ENCODE measurements at regions not wholly inside any gene's neighbourhood (a gene's known extent, or its start where the extent isn't known, plus 50 kb on each side); places are given as distances from the start of the nearest gene placed in this dataset.

GRCh38 chr5:66273121-66273520 is 129.0 kb downstream of the SREK1 start:
- WGBS (ENCODE audit: low lambda C conversion rate) = 3% methylated on average over 4 of the region's 4 CpGs
- ATAC-seq (no peak), FAIRE-seq (no peak), DNase-seq (ENCODE audit: low spot score) (no peak)
- H3K4me3 ChIP-seq (replicated peaks in 1 of 3; ENCODE audit: insufficient read depth in 1 of 3, low read depth in 2 of 3, low read length in 3 of 3) = no peak overlapping the region
- H3K27ac ChIP-seq (ENCODE audit: extremely low read length, insufficient read depth, low read length) = no peak overlapping the region
- no peaks in the 10 kb centered on the region for H4K20me1 ChIP-seq (ENCODE audit: insufficient read depth, low read length)
- CTCF ChIA-PET (ENCODE audit: low intra/inter-chr PET ratio, low total read pairs) = no interaction called here
- intact Hi-C loops (cut with micrococcal nuclease; ENCODE audit: unreplicated experiment) = no loop called here
- BruUV-seq (replicated peaks) = no TSS peak
- no peaks in the 10 kb centered on the region for H3K36me3 ChIP-seq (replicated peaks in 1 of 2; ENCODE audit: control insufficient read depth in 1 of 2, insufficient read depth in 2 of 2, low read length in 2 of 2)
- no peaks in the 10 kb centered on the region for H3K9me3 ChIP-seq (ENCODE audit: low read length)
- H3K4me1 ChIP-seq (ENCODE audit: insufficient read depth, low read length) = no peaks in the 10 kb centered on the region
- no peak for TF ChIP-seq ARID2 (CRISPR knock-in tag; IDR thresholded peaks at IDR 0.05; ENCODE audit: borderline replicate concordance)
- TF ChIP-seq ZNF264 (CRISPR knock-in tag; IDR thresholded peaks at IDR 0.05) = no peak
- no peak for TF ChIP-seq CHCHD3 (CRISPR knock-in tag; IDR thresholded peaks at IDR 0.05)
- TF ChIP-seq ZMYM4 (CRISPR knock-in tag; IDR thresholded peaks at IDR 0.05) = no peak
- TF ChIP-seq, protein P1, sequence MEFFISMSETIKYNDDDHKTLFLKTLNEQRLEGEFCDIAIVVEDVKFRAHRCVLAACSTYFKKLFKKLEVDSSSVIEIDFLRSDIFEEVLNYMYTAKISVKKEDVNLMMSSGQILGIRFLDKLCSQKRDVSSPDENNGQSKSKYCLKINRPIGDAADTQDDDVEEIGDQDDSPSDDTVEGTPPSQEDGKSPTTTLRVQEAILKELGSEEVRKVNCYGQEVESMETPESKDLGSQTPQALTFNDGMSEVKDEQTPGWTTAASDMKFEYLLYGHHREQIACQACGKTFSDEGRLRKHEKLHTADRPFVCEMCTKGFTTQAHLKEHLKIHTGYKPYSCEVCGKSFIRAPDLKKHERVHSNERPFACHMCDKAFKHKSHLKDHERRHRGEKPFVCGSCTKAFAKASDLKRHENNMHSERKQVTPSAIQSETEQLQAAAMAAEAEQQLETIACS (CRISPR knock-in tag; IDR thresholded peaks at IDR 0.05) = no peak
- TF ChIP-seq SOX13 (IDR thresholded peaks at IDR 0.05) = no peak
- TF ChIP-seq SOX13 (CRISPR knock-in tag; conservative IDR thresholded peaks at IDR 0.05 in 1 of 2, IDR thresholded peaks at IDR 0.05 in 1 of 2) = no peak
- no peak for TF ChIP-seq ZNF235 (CRISPR knock-in tag; IDR thresholded peaks at IDR 0.05; ENCODE audit: borderline replicate concordance)
- no peak for TF ChIP-seq HOMEZ (CRISPR knock-in tag; IDR thresholded peaks at IDR 0.05; ENCODE audit: low read depth)
- TF ChIP-seq SNAI1 (CRISPR knock-in tag; IDR thresholded peaks at IDR 0.05; ENCODE audit: borderline replicate concordance) = no peak
- no peak for TF ChIP-seq FOXO1 (CRISPR knock-in tag; IDR thresholded peaks at IDR 0.05)
- no peak for TF ChIP-seq ZNF672 (CRISPR knock-in tag; IDR thresholded peaks at IDR 0.05)
- no peak for TF ChIP-seq PITX1 (CRISPR knock-in tag; IDR thresholded peaks at IDR 0.05)
- TF ChIP-seq JARID2 (CRISPR knock-in tag; IDR thresholded peaks at IDR 0.05; ENCODE audit: insufficient replicate concordance) = no peak
- no peak for TF ChIP-seq ZNF30 (CRISPR knock-in tag; IDR thresholded peaks at IDR 0.05)
- no peak for TF ChIP-seq ZC3H13 (CRISPR knock-in tag; IDR thresholded peaks at IDR 0.05)
- no peak for TF ChIP-seq MED8 (CRISPR knock-in tag; IDR thresholded peaks at IDR 0.05; ENCODE audit: insufficient replicate concordance)
- no peak for TF ChIP-seq ZNF761 (CRISPR knock-in tag; conservative IDR thresholded peaks at IDR 0.05)
- TF ChIP-seq ATF1 (CRISPR knock-in tag; IDR thresholded peaks at IDR 0.05) = no peak
- TF ChIP-seq KDM6A (CRISPR knock-in tag; IDR thresholded peaks at IDR 0.05; ENCODE audit: low read depth) = no peak
- no peaks in the 10 kb centered on the region for H3K79me2 ChIP-seq (ENCODE audit: insufficient read depth, low read length)
- no peak overlapping the region for H3K9ac ChIP-seq (ENCODE audit: insufficient read depth, low read depth, low read length)
- no peak overlapping the region for H2AFZ ChIP-seq (ENCODE audit: low read length)
- POLR2A ChIA-PET = no interaction called here
- no peak overlapping the region for H3K4me2 ChIP-seq (ENCODE audit: low read depth, low read length)
- peaks cover 1 to 24% of the 10 kb centered on the region in 2 experiments; a peak in 4 of 5 replicates for H3K27me3 ChIP-seq (ENCODE audit: control insufficient read depth in 1 of 2, insufficient read depth in 2 of 2, low read length in 2 of 2)
- in situ Hi-C loops (cut with HindIII; ENCODE audit: extremely low pct_ligation_motif_present, low pct_unique_long_range_greater_than_20kb) = no loop called here
